ENCODE measurements at regions not wholly inside any gene's neighbourhood (a gene's known extent, or its start where the extent isn't known, plus 50 kb on each side); places are given as distances from the start of the nearest gene placed in this dataset.

- intact Hi-C loops (cut with micrococcal nuclease; ENCODE audit: unreplicated experiment) = no loop called here
- no TSS peak for BruUV-seq (replicated peaks)
- DNase-seq (ENCODE audit: low read depth, low spot score) (no peak), ATAC-seq (no peak)
- Histone ChIP-seq H3K27ac (ENCODE audit: low read length) (no peak overlapping the region), H3K36me3 (ENCODE audit: control insufficient read depth, insufficient read depth, low read length) (no peaks in the 10 kb centered on the region), H3K4me1 (ENCODE audit: control insufficient read depth, insufficient read depth, low read length) (no peaks in the 10 kb centered on the region), H3K9me3 (ENCODE audit: control insufficient read depth, insufficient read depth, low read depth, low read length) (no peaks in the 10 kb centered on the region), H3K27me3 (ENCODE audit: control insufficient read depth, insufficient read depth, low read length) (no peaks in the 10 kb centered on the region), H3K4me3 (ENCODE audit: low read depth in 2 of 2, low read length in 2 of 2) (no peak overlapping the region)
- POLR2A ChIA-PET = no interaction called here
- CTCF ChIA-PET = no interaction called here
- no peak for TF ChIP-seq SIN3A (IDR thresholded peaks at IDR 0.05; ENCODE audit: borderline replicate concordance, insufficient read depth, low read depth, low read length)
- TF ChIP-seq, protein P1, sequence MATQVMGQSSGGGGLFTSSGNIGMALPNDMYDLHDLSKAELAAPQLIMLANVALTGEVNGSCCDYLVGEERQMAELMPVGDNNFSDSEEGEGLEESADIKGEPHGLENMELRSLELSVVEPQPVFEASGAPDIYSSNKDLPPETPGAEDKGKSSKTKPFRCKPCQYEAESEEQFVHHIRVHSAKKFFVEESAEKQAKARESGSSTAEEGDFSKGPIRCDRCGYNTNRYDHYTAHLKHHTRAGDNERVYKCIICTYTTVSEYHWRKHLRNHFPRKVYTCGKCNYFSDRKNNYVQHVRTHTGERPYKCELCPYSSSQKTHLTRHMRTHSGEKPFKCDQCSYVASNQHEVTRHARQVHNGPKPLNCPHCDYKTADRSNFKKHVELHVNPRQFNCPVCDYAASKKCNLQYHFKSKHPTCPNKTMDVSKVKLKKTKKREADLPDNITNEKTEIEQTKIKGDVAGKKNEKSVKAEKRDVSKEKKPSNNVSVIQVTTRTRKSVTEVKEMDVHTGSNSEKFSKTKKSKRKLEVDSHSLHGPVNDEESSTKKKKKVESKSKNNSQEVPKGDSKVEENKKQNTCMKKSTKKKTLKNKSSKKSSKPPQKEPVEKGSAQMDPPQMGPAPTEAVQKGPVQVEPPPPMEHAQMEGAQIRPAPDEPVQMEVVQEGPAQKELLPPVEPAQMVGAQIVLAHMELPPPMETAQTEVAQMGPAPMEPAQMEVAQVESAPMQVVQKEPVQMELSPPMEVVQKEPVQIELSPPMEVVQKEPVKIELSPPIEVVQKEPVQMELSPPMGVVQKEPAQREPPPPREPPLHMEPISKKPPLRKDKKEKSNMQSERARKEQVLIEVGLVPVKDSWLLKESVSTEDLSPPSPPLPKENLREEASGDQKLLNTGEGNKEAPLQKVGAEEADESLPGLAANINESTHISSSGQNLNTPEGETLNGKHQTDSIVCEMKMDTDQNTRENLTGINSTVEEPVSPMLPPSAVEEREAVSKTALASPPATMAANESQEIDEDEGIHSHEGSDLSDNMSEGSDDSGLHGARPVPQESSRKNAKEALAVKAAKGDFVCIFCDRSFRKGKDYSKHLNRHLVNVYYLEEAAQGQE (IDR thresholded peaks at IDR 0.05; ENCODE audit: insufficient read depth in 1 of 2, low read depth in 2 of 2, low read length in 1 of 2) = no peak
- in situ Hi-C loops (cut with HindIII; ENCODE audit: low pct_unique_long_range_greater_than_20kb, low sequenced_read_pairs) = no loop called here
Measured at GRCh38 chr2:146077156-146077555, 1557.2 kb upstream of the ZEB2 start.

GRCh38 chr2:146068051-146068450, 1548.1 kb upstream of the ZEB2 start:
- in situ Hi-C loops (cut with HindIII; ENCODE audit: low pct_unique_long_range_greater_than_20kb, low sequenced_read_pairs) = no loop called here

More at GRCh38 chr2:146068051-146068450, 1548.1 kb upstream of the ZEB2 start:
- POLR2A ChIA-PET = no interaction called here
- intact Hi-C loops (cut with micrococcal nuclease; ENCODE audit: unreplicated experiment) = no loop called here
- TF ChIP-seq SIN3A (IDR thresholded peaks at IDR 0.05; ENCODE audit: borderline replicate concordance, insufficient read depth, low read depth, low read length) = no peak
- TF ChIP-seq POLR2AphosphoS5 (IDR thresholded peaks at IDR 0.05; ENCODE audit: low read depth, low read length) = no peak
- no peak for TF ChIP-seq TCF7L2 (IDR thresholded peaks at IDR 0.05; ENCODE audit: low read depth, low read length)
- TF ChIP-seq, protein P1 (IDR thresholded peaks at IDR 0.05; ENCODE audit: insufficient read depth in 1 of 2, low read depth in 2 of 2, low read length in 1 of 2) = no peak
- TF ChIP-seq, protein P2, sequence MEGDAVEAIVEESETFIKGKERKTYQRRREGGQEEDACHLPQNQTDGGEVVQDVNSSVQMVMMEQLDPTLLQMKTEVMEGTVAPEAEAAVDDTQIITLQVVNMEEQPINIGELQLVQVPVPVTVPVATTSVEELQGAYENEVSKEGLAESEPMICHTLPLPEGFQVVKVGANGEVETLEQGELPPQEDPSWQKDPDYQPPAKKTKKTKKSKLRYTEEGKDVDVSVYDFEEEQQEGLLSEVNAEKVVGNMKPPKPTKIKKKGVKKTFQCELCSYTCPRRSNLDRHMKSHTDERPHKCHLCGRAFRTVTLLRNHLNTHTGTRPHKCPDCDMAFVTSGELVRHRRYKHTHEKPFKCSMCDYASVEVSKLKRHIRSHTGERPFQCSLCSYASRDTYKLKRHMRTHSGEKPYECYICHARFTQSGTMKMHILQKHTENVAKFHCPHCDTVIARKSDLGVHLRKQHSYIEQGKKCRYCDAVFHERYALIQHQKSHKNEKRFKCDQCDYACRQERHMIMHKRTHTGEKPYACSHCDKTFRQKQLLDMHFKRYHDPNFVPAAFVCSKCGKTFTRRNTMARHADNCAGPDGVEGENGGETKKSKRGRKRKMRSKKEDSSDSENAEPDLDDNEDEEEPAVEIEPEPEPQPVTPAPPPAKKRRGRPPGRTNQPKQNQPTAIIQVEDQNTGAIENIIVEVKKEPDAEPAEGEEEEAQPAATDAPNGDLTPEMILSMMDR (IDR thresholded peaks at IDR 0.05) = no peak
- no peaks in the 10 kb centered on the region for H3K9me3 ChIP-seq (ENCODE audit: control insufficient read depth, insufficient read depth, low read depth, low read length)
- no peaks in the 10 kb centered on the region; the same call in 1 of the 2 replicates for H3K36me3 ChIP-seq (ENCODE audit: control insufficient read depth, insufficient read depth, low read length)
- H3K27me3 ChIP-seq (ENCODE audit: control insufficient read depth, insufficient read depth, low read length) = no peaks in the 10 kb centered on the region
- no TSS peak for BruUV-seq (replicated peaks)
- H3K4me3 ChIP-seq (ENCODE audit: low read depth in 2 of 2, low read length in 2 of 2) = no peak overlapping the region
- CTCF ChIA-PET = no interaction called here
- ATAC-seq (no peak), DNase-seq (ENCODE audit: low read depth, low spot score) (no peak)
- no peak overlapping the region for H3K27ac ChIP-seq (ENCODE audit: low read length)
- no peaks in the 10 kb centered on the region for H3K4me1 ChIP-seq (ENCODE audit: control insufficient read depth, insufficient read depth, low read length)
